ENCODE measurements at regions not wholly inside any gene's neighbourhood (a gene's known extent, or its start where the extent isn't known, plus 50 kb on each side); places are given as distances from the start of the nearest gene placed in this dataset.
"Not testable (repeated sequence)": the region's sequence is repeated elsewhere in the genome, so short reads cannot be mapped to it uniquely, and the experiment has no call there.

DNA sequence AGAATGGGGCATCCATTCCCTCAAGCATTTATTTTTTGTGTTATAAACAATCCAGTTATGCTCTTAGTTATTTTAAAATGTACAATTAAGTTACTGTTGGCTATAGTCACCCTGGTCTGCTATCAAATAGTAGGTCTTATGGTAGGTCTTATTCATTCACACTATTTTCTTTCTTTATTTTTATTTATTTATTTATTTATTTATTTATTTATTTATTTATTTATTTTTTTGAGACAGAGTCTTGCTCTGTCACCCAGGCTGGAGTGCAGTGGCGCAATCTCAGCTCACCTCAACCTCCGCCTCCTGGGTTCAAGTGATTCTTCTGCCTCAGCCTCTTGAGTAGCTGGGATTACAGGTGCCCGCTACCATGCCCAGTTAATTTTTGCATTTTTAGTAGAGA, 967.4 kb upstream of the AUTS2 start:
- not testable (repeated sequence) for TF ChIP-seq POLR2A, EP300 (IDR thresholded peaks at IDR 0.05)
- TF ChIP-seq, protein P1, sequence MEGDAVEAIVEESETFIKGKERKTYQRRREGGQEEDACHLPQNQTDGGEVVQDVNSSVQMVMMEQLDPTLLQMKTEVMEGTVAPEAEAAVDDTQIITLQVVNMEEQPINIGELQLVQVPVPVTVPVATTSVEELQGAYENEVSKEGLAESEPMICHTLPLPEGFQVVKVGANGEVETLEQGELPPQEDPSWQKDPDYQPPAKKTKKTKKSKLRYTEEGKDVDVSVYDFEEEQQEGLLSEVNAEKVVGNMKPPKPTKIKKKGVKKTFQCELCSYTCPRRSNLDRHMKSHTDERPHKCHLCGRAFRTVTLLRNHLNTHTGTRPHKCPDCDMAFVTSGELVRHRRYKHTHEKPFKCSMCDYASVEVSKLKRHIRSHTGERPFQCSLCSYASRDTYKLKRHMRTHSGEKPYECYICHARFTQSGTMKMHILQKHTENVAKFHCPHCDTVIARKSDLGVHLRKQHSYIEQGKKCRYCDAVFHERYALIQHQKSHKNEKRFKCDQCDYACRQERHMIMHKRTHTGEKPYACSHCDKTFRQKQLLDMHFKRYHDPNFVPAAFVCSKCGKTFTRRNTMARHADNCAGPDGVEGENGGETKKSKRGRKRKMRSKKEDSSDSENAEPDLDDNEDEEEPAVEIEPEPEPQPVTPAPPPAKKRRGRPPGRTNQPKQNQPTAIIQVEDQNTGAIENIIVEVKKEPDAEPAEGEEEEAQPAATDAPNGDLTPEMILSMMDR (IDR thresholded peaks at IDR 0.05), result not testable (repeated sequence)
